ENCODE measurements at regions not wholly inside any gene's neighbourhood (a gene's known extent, or its start where the extent isn't known, plus 50 kb on each side); places are given as distances from the start of the nearest gene placed in this dataset.

DNA sequence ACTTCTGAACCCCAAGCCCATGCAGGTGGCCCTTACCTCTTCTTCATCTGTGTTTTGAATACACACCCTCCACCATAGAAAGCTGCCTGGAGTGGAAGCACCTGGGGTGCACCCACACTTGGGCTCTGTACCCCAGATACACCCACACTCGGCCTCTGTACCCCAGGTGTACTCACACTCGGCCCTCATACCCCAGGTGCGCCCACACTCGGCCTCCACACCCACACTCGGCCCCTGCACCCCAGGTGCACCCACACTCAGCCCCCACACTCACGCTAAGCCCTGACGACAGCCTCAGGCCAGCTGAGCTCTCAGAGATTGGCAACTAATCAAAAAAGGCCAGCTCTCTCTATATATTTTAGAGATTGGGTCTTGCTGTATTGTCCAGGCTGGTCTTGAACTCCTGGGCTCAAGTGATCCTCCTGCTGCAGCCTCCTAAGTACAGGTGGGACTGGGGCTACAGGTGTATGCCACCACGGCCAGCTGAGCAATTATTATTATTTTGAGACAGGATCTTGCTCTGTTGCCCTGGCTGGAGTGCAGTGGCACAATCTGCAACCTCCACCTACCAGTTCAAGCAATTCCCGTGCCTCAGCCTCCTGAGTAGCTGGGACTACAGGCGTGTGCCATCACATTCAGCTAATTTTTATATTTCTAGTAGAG lies 68.9 kb downstream of the PEX11G start:
- H3K4me3 ChIP-seq: no peak overlapping the region
- TF ChIP-seq EP300 (IDR thresholded peaks at IDR 0.05): no peak
- no peak for TF ChIP-seq POLR2A (IDR thresholded peaks at IDR 0.05)
- TF ChIP-seq, protein P1, sequence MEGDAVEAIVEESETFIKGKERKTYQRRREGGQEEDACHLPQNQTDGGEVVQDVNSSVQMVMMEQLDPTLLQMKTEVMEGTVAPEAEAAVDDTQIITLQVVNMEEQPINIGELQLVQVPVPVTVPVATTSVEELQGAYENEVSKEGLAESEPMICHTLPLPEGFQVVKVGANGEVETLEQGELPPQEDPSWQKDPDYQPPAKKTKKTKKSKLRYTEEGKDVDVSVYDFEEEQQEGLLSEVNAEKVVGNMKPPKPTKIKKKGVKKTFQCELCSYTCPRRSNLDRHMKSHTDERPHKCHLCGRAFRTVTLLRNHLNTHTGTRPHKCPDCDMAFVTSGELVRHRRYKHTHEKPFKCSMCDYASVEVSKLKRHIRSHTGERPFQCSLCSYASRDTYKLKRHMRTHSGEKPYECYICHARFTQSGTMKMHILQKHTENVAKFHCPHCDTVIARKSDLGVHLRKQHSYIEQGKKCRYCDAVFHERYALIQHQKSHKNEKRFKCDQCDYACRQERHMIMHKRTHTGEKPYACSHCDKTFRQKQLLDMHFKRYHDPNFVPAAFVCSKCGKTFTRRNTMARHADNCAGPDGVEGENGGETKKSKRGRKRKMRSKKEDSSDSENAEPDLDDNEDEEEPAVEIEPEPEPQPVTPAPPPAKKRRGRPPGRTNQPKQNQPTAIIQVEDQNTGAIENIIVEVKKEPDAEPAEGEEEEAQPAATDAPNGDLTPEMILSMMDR (IDR thresholded peaks at IDR 0.05): no peak
- TF ChIP-seq POLR2AphosphoS5 (IDR thresholded peaks at IDR 0.05): no peak
- no peaks in the 10 kb centered on the region for H3K9me3 ChIP-seq
- no peak overlapping the region for H3K27ac ChIP-seq
- no peaks in the 10 kb centered on the region for H3K36me3 ChIP-seq
- DNase-seq (ENCODE audit: low spot score in 2 of 2): no peak
- H3K27me3 ChIP-seq: no peaks in the 10 kb centered on the region
- peaks cover 16% of the 10 kb centered on the region for H3K4me1 ChIP-seq
- WGBS: 95% methylated on average over 9 of the region's 10 CpGs

DNA sequence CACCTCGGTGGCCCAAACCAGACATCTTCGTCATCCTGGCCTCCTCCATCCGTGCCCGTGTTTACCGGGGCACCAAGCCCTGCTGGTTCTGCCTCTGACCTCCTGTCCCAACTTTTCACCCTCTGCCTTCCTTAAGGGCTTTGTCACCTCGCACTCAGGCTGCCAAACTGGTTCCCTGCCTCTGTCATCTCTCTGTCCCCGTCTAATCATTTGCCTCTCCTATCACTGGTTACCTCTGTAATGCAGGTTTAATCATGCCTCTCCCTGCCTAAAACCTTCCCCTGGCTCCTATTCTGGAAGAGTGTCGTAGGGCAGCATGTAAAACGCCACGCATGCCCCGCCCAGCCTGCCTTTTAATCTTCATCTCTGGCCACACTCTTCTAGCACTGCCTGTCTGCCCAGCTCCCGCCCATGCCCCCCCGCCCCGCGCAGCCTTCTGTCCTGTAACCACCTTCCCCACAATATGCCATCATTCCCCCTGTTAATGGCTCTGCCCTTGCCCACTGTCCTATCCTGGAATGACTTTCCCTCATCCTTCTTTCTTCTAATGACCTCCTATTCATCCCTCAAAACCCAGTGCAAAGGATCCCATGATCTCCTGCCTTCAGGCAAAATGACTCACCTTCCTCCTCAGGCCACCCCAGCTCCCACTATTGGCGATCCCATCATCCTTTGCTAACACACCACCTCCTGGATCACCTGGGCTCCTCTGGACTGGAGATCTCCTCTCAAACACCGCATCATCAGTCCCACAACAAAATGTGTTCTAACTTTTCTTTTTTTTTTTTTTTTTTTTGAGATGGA lies 66.7 kb downstream of the PEX11G start:
- Histone ChIP-seq H3K9me3 (no peaks in the 10 kb centered on the region), H3K36me3 (no peaks in the 10 kb centered on the region), H3K27ac (peak overlapping the region; percentile 34), H3K27me3 (no peaks in the 10 kb centered on the region), H3K4me1 (peaks cover 35% of the 10 kb centered on the region), H3K4me3 (no peak overlapping the region)
- TF ChIP-seq POLR2AphosphoS5 (IDR thresholded peaks at IDR 0.05) (no peak), POLR2A (IDR thresholded peaks at IDR 0.05) (no peak), EP300 (IDR thresholded peaks at IDR 0.05) (no peak)
- TF ChIP-seq, protein P1 (IDR thresholded peaks at IDR 0.05): no peak
- DNase-seq (ENCODE audit: low spot score in 2 of 2): no peak
- 56% methylated on average over 17 of the region's 17 CpGs for WGBS
